ENCODE measurements at regions not wholly inside any gene's neighbourhood (a gene's known extent, or its start where the extent isn't known, plus 50 kb on each side); places are given as distances from the start of the nearest gene placed in this dataset.

- Histone ChIP-seq H3K4me2 (ENCODE audit: low read depth, low read length) (no peak overlapping the region), H2AK9ac (replicated peaks; ENCODE audit: low read depth, low read length, poor library complexity) (no peak overlapping the region), H3K18ac (ENCODE audit: low read depth, low read length) (no peak overlapping the region), H3K23ac (ENCODE audit: low read depth, low read length) (no peak overlapping the region), H4K8ac (ENCODE audit: low read depth in 2 of 2, low read length in 2 of 2) (no peak overlapping the region), H4K5ac (ENCODE audit: low read depth, low read length) (no peak overlapping the region), H3K27ac (ENCODE audit: insufficient read depth, low read length) (no peak overlapping the region), H3K9ac (ENCODE audit: low read depth, low read length) (no peak overlapping the region), H3K9me1 (ENCODE audit: insufficient read depth, low read length) (no peaks in the 10 kb centered on the region), H2BK15ac (ENCODE audit: low read depth, low read length) (no peak overlapping the region), H2BK5ac (ENCODE audit: low read depth, low read length, poor library complexity, severe bottlenecking) (no peak overlapping the region), H3K27me3 (ENCODE audit: control insufficient read depth, insufficient read depth, low read length) (no peaks in the 10 kb centered on the region), H3K79me1 (ENCODE audit: low read depth in 1 of 2, low read length in 2 of 2) (no peaks in the 10 kb centered on the region), H4K20me1 (ENCODE audit: insufficient read depth, low read length) (no peaks in the 10 kb centered on the region), H3K4me3 (ENCODE audit: insufficient read depth, low read depth, low read length) (no peak overlapping the region), H3K4ac (ENCODE audit: low read depth, low read length) (no peak overlapping the region), H2AK5ac (ENCODE audit: low read depth, low read length) (no peak overlapping the region), H3K56ac (ENCODE audit: extremely low read depth, insufficient read depth, low read length) (no peak overlapping the region), H3K4me1 (ENCODE audit: control insufficient read depth, insufficient read depth, low read length) (no peaks in the 10 kb centered on the region), H3K14ac (replicated peaks; ENCODE audit: low read depth, low read length) (no peak overlapping the region), H2BK20ac (ENCODE audit: low read depth, low read length) (no peak overlapping the region), H3K9me3 (ENCODE audit: control insufficient read depth, insufficient read depth, low read length) (no peaks in the 10 kb centered on the region), H2BK120ac (ENCODE audit: low read depth, low read length) (no peak overlapping the region), H2AFZ (replicated peaks; ENCODE audit: low read length, poor library complexity) (no peak overlapping the region), H4K91ac (ENCODE audit: insufficient read depth, low read depth, low read length) (no peak overlapping the region), H3K36me3 (ENCODE audit: control insufficient read depth, insufficient read depth, low read length) (no peaks in the 10 kb centered on the region)
- no peak for TF ChIP-seq CTCF (conservative IDR thresholded peaks at IDR 0.05; ENCODE audit: low read depth, low read length)
- dilution Hi-C loops (cut with HindIII; ENCODE audit: low sequenced_read_pairs, unreplicated experiment), result no loop called here
- no peak for DNase-seq
- in situ Hi-C loops (cut with MboI; ENCODE audit: low sequenced_read_pairs), result no loop called here
- intact Hi-C loops (cut with micrococcal nuclease), result no loop called here
- ATAC-seq (ENCODE audit: low read depth), result no peak
- CTCF ChIA-PET, result interaction anchor here (0.6 to 0.9 kb wide), 3 partner anchors 43 to 105 kb away, joined by 3 to 5 read pairs (median 3); no protein-coding TSS in a partner anchor
- BruUV-seq (replicated peaks), result no TSS peak
- POLR2A ChIA-PET (ENCODE audit: unreplicated experiment), result no interaction called here
These were observed 101.1 kb downstream of the ISL1 start for GRCh38 chr5:51484326-51484725.
